Brain microvascular endothelial cell (primary cell): ENCODE measurements at regions not wholly inside any gene's neighbourhood (a gene's known extent, or its start where the extent isn't known, plus 50 kb on each side); places are given as distances from the start of the nearest gene placed in this dataset.

Experiments used
- DNase-seq: peaks from one replicate; pipeline ENCODE4 v3.0.0-alpha.2; 2020
- H3K27ac ChIP-seq: fragments of 250-450 bp; sonication (Bioruptor Pico); 2 replicates; pipeline ENCODE4 v1.5.1; 2020; ENCODE audit warnings: mild to moderate bottlenecking, moderate library complexity
- H3K27me3 ChIP-seq: fragments of 250-450 bp; sonication (Bioruptor Pico); replicated peaks from 2 replicates; pipeline ENCODE4 v1.5.1; 2020; ENCODE audit warnings: mild to moderate bottlenecking
- H3K36me3 ChIP-seq: fragments of 250-450 bp; sonication (Bioruptor Pico); replicated peaks from 2 replicates; pipeline ENCODE4 v1.5.1; 2020; ENCODE audit warnings: mild to moderate bottlenecking
- H3K4me3 ChIP-seq: 2 replicates; pipeline ENCODE4 v1.5.1; 2011; ENCODE audit warnings: low read depth, mild to moderate bottlenecking, control low read depth, low read length, moderate library complexity
- in situ Hi-C: cut with HindIII; loops from 2 replicates; pipeline ENCODE4 v1.10.0; 2017; ENCODE audit warnings: low sequenced_read_pairs, low pct_ligation_motif_present
- TF ChIP-seq, protein P1 (sequence below): IDR thresholded peaks from 2 replicates; pipeline ENCODE4 v1.5.1; 2011; ENCODE audit warnings: low read depth, mild to moderate bottlenecking, moderate library complexity, low read length, control low read depth, inconsistent platforms; ENCODE audit errors: missing control alignments

DNA sequence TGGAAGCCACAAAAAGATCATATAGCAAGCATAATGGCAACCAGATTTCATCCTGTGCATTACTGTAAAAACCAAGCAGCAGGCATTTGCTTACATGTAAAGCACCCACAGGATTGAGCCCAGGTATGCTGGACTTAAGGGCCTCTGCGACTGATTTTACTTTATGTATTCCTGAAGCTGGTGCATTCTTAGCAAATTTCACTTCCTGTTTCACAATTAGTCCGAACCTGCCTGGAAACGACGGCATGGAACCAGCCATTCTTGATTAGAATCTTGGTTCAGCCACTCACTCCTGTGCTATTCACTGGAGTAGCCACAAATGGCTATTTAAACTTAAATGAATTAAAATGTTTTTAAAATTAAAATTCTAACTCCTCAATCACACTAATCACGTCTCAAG, 239.2 kb downstream of the NUAK1 start:
- Histone ChIP-seq H3K4me3 (no peak overlapping the region), H3K27ac (no peak overlapping the region), H3K36me3 (no peaks in the 10 kb centered on the region), H3K27me3 (no peaks in the 10 kb centered on the region)
- DNase-seq, result no peak
- TF ChIP-seq, protein P1, sequence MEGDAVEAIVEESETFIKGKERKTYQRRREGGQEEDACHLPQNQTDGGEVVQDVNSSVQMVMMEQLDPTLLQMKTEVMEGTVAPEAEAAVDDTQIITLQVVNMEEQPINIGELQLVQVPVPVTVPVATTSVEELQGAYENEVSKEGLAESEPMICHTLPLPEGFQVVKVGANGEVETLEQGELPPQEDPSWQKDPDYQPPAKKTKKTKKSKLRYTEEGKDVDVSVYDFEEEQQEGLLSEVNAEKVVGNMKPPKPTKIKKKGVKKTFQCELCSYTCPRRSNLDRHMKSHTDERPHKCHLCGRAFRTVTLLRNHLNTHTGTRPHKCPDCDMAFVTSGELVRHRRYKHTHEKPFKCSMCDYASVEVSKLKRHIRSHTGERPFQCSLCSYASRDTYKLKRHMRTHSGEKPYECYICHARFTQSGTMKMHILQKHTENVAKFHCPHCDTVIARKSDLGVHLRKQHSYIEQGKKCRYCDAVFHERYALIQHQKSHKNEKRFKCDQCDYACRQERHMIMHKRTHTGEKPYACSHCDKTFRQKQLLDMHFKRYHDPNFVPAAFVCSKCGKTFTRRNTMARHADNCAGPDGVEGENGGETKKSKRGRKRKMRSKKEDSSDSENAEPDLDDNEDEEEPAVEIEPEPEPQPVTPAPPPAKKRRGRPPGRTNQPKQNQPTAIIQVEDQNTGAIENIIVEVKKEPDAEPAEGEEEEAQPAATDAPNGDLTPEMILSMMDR, result no peak
- in situ Hi-C loops, result no loop called here

DNA sequence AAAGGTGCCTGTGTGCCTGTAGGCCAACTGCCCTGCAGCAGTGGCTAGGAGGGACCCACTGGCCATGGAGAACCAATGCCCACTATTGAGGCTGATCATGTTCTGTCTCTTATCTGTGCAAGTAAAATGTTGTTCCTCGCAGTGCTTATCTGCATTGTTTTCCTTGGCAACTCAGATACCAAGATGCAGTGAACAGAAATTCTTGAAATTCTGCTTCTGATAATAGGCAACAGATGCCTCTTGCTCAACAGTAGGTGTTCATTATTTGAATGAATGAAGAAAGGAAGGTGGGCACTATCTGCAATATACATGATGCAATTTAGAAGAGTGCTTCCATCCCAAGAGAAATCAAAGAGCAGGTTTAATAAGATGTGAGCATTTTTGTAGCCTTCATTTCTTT, 232.2 kb downstream of the NUAK1 start:
- Histone ChIP-seq H3K4me3 (no peak overlapping the region), H3K27me3 (no peaks in the 10 kb centered on the region), H3K27ac (no peak overlapping the region), H3K36me3 (no peaks in the 10 kb centered on the region)
- TF ChIP-seq, protein P1, result no peak
- in situ Hi-C loops, result no loop called here
- DNase-seq, result peak; percentile 43

DNA sequence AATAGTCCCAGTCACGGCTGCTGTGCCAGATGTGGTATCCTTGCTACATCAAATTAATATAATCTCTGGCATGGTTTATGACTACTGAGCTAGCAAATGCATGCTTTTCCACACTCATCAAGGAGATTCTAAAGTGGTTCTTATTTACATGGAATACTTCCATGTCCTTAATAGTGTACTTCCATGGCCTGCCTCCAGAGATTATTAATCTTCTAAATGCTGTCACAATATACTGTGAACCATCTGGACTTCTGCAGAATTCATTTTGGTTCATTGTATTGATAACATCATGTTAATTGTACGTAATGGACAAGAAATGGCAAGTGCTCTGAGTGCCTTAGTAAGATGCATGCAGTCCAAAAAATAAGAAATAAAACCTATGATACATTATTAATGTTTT, 230.8 kb downstream of the NUAK1 start:
- H3K27me3 ChIP-seq, result no peaks in the 10 kb centered on the region
- TF ChIP-seq, protein P1, result no peak
- in situ Hi-C loops, result no loop called here
- H3K4me3 ChIP-seq, result no peak overlapping the region
- no peaks in the 10 kb centered on the region for H3K36me3 ChIP-seq
- no peak for DNase-seq
- H3K27ac ChIP-seq, result no peak overlapping the region

DNA sequence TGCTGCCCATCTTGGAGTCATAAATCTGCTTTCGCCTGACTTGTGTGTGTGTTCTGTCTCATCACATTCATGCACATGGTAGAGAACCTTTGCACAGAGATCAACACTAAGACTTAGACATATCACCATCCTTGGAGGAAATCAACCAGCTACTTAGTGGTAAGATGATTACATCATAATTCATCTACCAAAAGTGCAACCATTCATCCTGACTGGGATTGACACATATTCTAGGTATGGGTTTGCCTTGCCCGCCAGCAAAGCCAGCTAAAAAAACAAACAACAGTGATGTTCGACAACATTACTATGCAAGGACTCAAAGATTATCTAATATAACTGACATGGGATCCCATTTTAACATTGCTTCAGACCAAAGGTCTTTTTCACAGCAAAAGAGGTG, 228.7 kb downstream of the NUAK1 start:
- Histone ChIP-seq H3K27me3 (no peaks in the 10 kb centered on the region), H3K4me3 (no peak overlapping the region), H3K36me3 (no peaks in the 10 kb centered on the region), H3K27ac (no peak overlapping the region)
- in situ Hi-C loops, result no loop called here
- DNase-seq, result peak; percentile 29
- TF ChIP-seq, protein P1, result no peak

DNA sequence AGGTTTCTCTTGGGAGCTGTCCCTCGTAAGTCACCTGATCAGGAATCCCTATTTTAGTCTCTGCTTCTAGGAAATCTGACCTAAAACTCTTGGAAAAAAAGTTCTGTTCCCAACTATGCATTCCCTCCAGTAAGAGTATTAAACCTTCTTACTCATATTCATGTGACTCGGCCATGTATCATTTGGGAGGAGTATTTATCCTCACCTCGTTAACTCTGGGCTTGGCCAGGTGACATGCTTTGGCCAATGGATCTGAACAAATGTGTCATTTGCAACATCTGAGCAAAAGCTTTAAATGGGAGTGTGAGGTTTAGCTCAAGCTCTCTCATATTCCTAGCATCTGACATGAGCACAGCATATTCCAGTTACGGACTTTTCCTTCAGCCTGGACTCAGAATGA, 226.8 kb downstream of the NUAK1 start:
- no peaks in the 10 kb centered on the region for H3K27me3 ChIP-seq
- H3K36me3 ChIP-seq, result no peaks in the 10 kb centered on the region
- no peak overlapping the region for H3K27ac ChIP-seq
- TF ChIP-seq, protein P1, result no peak
- H3K4me3 ChIP-seq, result no peak overlapping the region
- DNase-seq, result no peak
- in situ Hi-C loops, result no loop called here

DNA sequence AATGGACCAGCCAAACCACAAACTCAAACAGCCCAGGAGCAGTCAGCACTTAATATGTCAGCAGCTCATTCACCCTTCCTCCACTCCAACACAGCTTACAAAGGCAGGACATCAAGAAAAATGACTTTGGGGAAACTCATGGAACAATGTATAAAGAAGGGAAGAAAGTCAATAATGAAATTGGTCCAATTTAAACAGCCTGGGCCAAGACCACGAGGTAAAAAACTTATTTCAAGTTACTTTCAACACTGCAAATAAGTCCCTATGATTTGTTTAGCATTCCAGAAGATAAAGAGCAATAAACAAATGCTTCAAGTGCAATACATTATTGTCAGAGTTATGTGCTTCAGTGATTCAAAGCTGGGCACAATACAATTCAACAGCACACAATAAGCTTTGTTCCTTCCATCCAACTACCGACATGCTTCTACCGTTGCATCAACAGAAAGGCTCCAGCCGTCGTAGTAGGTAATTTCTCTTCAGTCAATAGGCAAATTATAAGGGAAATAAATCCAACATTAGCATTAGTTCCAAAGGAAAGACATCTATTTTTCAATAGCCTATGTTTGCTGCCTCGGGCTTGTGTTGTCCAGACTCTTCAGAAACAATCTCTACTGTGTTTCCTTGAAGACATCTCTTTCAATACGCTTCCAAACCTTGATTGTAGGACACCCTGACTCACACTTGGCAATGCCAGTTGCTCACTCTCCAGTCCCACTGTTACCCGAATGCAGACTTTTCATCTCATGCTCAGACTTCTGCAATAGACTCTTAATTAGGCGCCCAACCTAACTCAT, 225.7 kb downstream of the NUAK1 start:
- in situ Hi-C loops, result no loop called here
- no peak overlapping the region for H3K4me3 ChIP-seq
- H3K27ac ChIP-seq, result no peak overlapping the region
- H3K27me3 ChIP-seq, result no peaks in the 10 kb centered on the region
- no peak for DNase-seq
- no peaks in the 10 kb centered on the region for H3K36me3 ChIP-seq
- TF ChIP-seq, protein P1, result no peak
